HG03521 (cell line): ENCODE measurements at regions not wholly inside any gene's neighbourhood (a gene's known extent, or its start where the extent isn't known, plus 50 kb on each side); places are given as distances from the start of the nearest gene placed in this dataset.
"Not testable (repeated sequence)": the region's sequence is repeated elsewhere in the genome, so short reads cannot be mapped to it uniquely, and the experiment has no call there.

ENCODE experiments used
- ATAC-seq: cut with Tn5 transposase; IDR thresholded peaks from one replicate; pipeline ENCODE4 v1.9.1; 2021; ENCODE audit warnings: mild to moderate bottlenecking, moderate library complexity; ENCODE audit not compliant: unreplicated experiment

DNA sequence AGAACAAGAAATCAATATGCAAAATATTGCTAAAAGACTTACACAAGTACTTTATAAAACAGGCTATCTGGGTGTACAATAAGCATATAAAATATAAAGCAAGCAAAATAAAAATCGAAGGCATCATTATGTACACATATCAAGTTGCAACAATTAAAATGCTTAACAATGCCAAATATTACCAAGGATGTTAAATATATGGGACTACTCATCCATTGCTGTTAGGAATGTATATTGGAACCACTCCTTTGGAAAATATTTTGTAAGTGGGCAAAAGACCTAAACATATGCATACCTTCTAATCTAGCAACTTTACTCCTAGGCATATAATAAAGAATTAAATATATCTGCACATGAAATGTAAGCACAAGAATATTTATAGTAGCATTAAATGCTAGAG, 632.6 kb upstream of the COX7C start:
- ATAC-seq, result no peak

DNA sequence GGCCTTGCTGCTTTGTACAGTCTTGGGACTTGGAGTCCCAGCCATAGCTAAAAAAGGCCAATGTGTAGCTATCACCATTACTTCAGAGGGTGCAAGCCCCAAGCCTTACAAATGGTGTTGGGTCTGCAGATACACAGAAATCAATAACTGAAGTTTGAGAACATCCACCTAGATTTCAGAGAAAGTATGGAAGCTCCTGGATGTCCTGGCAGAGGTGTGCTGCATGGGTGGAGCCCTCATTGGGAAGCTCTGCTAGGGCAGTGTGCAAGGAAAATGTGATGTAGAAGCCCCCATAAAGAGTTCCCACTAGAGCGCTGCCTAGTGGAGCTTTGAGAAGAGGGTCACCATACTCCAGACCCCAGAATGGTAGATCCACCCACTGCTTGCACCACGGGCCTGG, 626.7 kb upstream of the COX7C start:
- no peak for ATAC-seq

- ATAC-seq, result not testable (repeated sequence)
Observed at GRCh38 chr5:85994653-85995052, 623.1 kb upstream of the COX7C start.

DNA sequence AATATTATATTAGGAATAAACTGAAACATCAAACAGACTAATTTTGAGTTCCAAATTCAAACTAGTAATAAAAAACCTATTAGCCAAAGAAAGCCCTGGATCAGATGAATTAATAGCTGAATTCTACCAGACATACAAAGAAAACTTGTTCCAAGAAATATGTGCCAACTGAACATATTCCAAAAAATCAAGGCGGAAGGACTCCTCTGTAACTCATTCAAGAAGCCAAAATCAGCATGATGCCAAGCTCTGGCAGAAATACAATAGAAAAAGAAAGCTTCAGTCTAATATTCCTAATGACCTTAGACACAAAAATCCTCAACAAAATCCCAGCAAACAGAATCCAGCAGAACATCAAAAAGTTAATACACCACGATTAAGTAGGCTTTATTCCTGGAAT, 619.1 kb upstream of the COX7C start:
- ATAC-seq, result no peak

- no peak for ATAC-seq
Observed at GRCh38 chr5:86008293-86008692, 609.4 kb upstream of the COX7C start.

DNA sequence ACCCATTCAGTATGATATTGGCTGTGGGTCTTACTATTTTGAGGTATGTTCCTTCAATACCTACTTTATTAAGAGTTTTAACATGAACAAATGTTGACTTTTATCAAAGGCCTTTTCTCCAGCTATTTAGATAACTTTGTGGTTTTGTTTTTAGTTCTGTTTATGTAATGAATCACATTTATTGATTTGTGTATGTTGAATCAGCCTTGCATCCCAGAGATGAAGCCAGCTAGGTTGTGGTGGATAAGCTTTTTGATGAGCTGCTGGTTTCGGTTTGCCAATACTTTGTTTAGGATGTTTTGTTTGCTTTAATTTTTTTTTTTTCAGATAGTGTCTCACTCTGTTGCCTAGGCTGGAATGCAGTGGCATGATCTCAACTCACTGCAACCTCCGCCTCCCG, 609.0 kb upstream of the COX7C start:
- no peak for ATAC-seq

GRCh38 chr5:86011937-86012336, 605.8 kb upstream of the COX7C start:
- ATAC-seq, result no peak

DNA sequence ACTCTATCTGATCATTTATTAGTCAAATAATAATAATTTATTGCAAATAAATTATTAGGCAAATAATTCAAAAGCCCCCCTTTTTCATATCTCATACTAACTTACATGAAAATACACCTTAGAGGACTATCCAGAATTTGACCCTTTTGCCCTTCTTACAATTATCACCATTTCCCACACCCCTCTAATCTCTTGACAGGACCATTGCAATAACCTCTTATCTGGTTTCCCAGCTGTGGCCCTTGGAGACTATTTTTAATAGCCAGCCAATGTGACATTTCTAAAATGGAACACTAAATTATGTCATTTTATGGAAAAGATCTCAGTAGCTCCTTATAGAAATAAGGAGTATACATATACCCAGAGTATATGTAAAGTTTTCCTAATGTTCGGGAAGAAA, 588.4 kb upstream of the COX7C start:
- no peak for ATAC-seq

GRCh38 chr5:86030753-86031152, 587.0 kb upstream of the COX7C start:
- no peak for ATAC-seq

GRCh38 chr5:86038566-86038965, 579.2 kb upstream of the COX7C start:
- ATAC-seq, result no peak

GRCh38 chr5:86039351-86039750, 578.4 kb upstream of the COX7C start:
- no peak for ATAC-seq

DNA sequence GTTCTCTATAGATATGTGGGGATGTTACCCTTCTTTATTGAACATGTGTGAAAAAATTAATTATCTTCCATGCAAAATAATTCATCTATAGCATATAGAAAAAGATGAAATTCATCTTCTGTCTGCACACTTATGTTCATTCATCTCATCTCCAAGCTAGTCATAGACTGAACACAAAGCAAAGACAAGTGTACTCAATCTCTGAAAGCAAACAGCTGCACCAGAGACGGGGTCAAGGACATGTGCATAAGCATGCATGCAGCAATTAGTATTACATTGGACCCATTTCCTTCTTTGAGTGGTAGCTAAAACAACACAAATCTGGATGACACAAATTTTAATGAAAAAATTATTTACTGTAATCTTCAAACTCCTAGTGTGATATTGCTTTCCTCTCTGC, 547.0 kb upstream of the COX7C start:
- no peak for ATAC-seq

- ATAC-seq, result no peak
Observed at GRCh38 chr5:86074297-86074696, 543.4 kb upstream of the COX7C start.

GRCh38 chr5:86075139-86075538, 542.6 kb upstream of the COX7C start:
- no peak for ATAC-seq

DNA sequence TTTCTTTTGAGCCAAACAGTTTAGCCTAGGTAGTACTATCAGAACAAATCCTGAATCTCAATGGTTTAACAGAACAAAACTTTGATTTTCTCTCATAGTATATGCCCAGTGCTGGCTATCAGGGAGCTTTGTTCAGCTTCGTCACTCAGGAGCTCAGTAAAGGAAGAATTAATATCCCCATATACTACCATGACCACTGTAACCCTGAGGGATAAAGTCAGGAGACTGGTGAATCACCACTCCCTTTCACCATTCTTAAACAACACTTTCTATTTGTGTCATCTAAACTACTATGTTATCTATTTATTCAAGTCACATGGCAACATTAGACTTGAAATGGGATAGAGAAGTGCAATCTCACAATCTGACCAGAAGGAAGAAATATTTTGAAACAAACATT, 522.6 kb upstream of the COX7C start:
- no peak for ATAC-seq

GRCh38 chr5:86101966-86102365, 515.8 kb upstream of the COX7C start:
- no peak for ATAC-seq

DNA sequence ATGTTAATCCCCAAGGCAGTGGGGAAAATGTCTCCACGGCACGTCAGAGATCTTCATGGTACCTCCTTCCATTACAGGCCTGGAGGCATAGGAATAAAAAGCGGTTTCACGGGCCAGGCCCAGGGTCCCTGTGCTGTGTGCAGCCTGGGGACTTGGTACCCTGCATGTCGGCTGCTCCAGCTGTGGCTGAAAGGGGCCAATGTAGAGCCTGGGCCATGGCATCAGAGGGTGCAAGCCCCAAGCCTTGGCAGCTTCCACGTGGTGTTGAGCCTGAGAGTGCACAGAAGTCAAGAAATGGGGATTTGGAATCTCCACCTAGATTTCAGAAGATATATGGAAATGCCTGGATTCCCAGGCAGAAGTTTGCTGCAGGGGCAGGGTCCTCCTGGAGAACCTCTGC, 508.9 kb upstream of the COX7C start:
- no peak for ATAC-seq

DNA sequence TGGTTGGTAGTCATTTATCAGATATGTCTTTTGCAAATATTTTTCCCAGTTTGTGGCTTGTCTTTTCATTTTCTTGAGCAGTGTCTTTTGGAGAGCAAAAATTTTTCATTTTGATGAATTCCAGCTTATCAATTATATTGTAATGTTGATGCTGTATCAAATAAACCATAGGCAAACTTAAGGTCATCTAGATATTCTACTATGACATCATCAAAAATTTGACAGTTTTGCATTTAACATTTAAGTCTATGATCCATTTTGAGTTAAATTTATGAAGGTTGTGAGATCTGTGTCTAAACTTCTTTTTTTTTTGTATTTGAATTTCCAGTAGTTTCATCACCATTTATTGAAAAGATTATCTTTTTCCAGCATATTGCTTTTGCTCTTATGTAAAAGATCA, 505.5 kb upstream of the COX7C start:
- ATAC-seq, result no peak

- ATAC-seq, result no peak
Observed at GRCh38 chr5:86115164-86115563, 502.6 kb upstream of the COX7C start.

DNA sequence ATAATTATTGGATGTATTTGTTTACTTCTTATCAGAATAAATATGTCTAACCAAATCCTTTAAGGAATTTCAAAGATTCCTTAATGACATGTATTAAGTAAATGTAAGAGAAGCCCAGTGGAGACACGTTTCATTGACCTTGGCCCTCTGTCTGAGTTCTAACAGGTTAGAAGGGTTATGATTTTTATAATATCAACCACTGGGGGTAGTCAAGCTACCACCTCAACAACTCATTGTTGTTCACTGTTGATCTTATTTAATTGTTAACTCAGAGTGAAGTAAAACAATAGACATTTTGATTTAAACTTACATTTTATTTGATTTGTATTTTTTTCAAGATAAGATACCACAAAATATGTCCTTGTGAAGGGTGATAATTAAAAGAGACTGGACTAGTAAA, 499.2 kb upstream of the COX7C start:
- peak; percentile 80 for ATAC-seq

DNA sequence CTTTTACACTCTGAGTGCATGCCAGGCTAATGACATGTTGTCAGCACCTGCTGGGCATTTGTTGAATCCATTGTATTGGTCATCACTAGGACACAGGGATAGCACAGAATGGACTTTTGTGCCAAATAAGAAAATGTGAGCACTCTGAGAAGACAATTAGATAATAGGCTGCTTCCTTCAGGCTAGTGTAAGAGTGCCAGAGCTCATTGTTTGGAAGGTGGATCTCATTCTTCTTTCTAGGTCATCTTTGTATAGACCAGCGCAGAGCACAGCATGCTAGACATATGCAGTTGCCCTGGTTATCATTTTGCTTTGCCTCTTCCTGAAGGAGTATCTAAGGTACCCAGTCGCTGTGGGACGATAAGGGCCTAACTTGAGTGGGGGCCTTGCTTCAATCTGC, 493.4 kb upstream of the COX7C start:
- ATAC-seq, result no peak

DNA sequence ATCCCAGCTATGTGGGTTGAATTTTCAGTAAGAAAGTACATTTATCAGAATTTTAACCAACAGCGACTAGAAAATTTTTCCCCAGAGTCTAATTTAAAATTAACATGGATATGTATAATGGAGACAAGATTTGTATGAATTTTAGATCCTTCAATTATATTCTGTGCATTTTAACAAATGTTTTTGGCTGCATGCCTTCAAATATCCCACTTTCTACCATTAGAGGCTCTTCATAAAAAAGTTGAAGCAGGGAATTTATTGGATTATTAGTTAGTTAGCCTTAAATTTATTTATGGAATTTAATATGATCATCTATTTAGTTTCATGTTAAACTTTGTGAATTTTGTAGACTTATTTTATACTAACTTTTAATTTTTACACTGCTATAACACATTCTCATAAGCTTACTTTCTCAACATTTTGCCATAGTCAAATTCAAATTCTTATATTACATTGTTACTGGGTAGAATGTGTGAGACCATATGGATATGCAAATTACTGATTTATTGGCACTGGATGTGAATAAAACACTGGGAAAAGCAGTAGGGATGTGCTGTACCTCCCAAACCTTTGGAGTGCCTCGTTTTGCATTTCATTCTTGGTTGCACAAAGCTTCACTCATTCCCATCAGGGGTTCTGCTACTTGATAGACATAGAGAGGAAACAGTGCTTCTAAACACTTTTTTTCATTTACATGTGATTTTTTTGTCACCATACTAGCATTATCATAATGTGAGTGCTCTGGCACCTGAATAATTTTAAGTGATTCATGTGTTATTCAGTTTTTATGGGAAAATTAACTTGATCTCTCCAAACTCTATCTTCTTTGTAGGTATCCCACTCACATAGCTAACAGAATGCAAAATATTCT, 491.8 kb upstream of the COX7C start:
- no peak for ATAC-seq

GRCh38 chr5:86127696-86128095, 490.0 kb upstream of the COX7C start:
- no peak for ATAC-seq
